Immature natural killer cell (primary cell): ENCODE measurements at regions not wholly inside any gene's neighbourhood (a gene's known extent, or its start where the extent isn't known, plus 50 kb on each side); places are given as distances from the start of the nearest gene placed in this dataset.

ENCODE experiments used
- DNase-seq, 3 donors: peaks; one replicate each; pipeline ENCODE4 v3.0.0; 2022; ENCODE audit warnings: mixed read lengths in 1 of 3
- H3K27ac Mint-ChIP-seq, 6 donors: one replicate each; pipeline ENCODE4 v1.8.0; 2020; ENCODE audit warnings: mixed read lengths in 6 of 6, mild to moderate bottlenecking in 5 of 6, inconsistent platforms in 4 of 6, moderate library complexity in 3 of 6
- H3K27me3 Mint-ChIP-seq, 3 donors: one replicate each; pipeline ENCODE4 v1.8.0; 2020 to 2021; ENCODE audit warnings: low read depth in 3 of 3, mild to moderate bottlenecking in 3 of 3, mixed read lengths in 3 of 3, moderate library complexity in 3 of 3, inconsistent platforms in 1 of 3
- H3K36me3 Mint-ChIP-seq, 3 donors: one replicate each; pipeline ENCODE4 v1.8.0; 2020; ENCODE audit warnings: mixed read lengths in 3 of 3, inconsistent platforms in 2 of 3, mild to moderate bottlenecking in 2 of 3
- H3K4me1 Mint-ChIP-seq, 2 donors: one replicate each; pipeline ENCODE4 v1.8.0; 2020; ENCODE audit warnings: inconsistent platforms in 2 of 2, mild to moderate bottlenecking in 2 of 2, mixed read lengths in 2 of 2, moderate library complexity in 1 of 2
- H3K4me3 Mint-ChIP-seq, 5 donors: one replicate each; pipeline ENCODE4 v1.8.0; 2020; ENCODE audit warnings: mild to moderate bottlenecking in 5 of 5, mixed read lengths in 5 of 5, inconsistent platforms in 3 of 5, moderate library complexity in 3 of 5
- H3K9me3 Mint-ChIP-seq, 6 donors: one replicate each; pipeline ENCODE4 v1.8.0; 2020; ENCODE audit warnings: mild to moderate bottlenecking in 6 of 6, mixed read lengths in 6 of 6, inconsistent platforms in 4 of 6, moderate library complexity in 3 of 6

DNA sequence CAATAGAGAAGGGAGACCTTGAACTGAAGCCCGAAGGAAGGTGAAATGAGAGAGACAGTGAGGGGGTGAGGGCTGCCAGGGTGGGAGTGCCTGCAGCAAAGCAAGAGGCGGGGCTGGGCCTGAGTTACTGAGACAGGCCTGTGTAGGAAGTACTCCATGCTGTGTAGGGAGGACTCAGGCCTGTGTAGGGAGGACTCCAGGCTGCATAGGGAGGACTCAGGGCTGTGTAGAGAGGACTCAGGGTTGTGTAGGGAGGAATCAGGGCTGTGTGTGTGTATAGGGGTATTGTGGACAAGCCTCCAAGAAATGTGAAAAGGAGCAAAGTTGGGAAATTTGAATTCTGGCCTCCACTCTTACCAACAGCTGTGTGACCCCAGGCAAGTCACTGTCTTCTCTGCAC is 133.8 kb upstream of the CACNA1E start:
- Mint-ChIP-seq H3K27me3 (peaks cover 0 to 15% (median 1%) of the 10 kb centered on the region in 3 donors), H3K4me3 (no peak overlapping the region), H3K36me3 (no peaks in the 10 kb centered on the region), H3K27ac (no peak overlapping the region), H3K9me3 (no peaks in the 10 kb centered on the region), H3K4me1 (no peaks in the 10 kb centered on the region)
- DNase-seq = no peak

DNA sequence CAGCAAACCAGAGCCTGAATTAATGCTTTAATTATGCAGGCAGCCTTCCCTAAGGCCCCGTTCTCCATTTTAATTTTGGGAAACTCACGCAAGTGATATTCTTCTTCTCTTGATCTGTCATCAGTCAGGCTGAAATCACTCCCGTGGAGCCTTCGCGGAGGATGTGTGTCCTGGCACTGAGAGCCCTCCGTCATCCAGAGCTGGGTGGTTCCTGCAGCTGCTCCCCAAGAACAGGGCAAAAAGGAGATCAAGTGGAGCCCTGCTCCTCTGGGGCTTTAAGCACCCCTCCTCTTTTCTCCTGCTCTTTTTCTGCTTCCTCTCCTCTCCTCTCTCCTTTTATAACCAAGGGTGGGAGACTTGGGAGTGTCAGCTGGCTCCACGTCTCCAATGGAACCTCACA is 133.2 kb upstream of the CACNA1E start:
- H3K27ac Mint-ChIP-seq = no peak overlapping the region
- H3K4me1 Mint-ChIP-seq = no peaks in the 10 kb centered on the region
- H3K27me3 Mint-ChIP-seq = peaks cover 0 to 15% (median 1%) of the 10 kb centered on the region in 3 donors
- no peaks in the 10 kb centered on the region for H3K36me3 Mint-ChIP-seq
- H3K4me3 Mint-ChIP-seq = no peak overlapping the region
- DNase-seq = no peak
- no peaks in the 10 kb centered on the region for H3K9me3 Mint-ChIP-seq

DNA sequence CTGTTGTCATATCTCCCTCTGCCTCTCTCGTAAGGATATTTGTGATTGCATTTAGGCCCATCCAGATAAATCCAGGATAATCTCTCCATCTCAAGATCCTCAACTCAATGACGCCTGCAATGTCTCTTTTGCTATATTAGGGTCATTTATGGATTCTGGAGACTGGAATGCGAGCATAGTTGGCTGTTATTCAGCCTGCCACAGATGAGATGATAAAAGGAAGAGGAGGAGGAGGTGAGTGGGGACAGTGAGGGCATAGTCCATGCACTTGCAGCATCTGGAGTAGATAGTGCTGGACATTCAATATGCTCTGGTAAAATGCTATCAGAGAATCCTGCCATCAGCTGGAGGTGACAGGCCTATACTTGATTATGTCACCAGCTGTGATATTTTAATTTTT is 131.6 kb upstream of the CACNA1E start:
- Mint-ChIP-seq H3K9me3 (no peaks in the 10 kb centered on the region), H3K36me3 (no peaks in the 10 kb centered on the region), H3K4me3 (no peak overlapping the region), H3K27ac (no peak overlapping the region), H3K4me1 (no peaks in the 10 kb centered on the region), H3K27me3 (peaks cover 1 to 15% (median 2%) of the 10 kb centered on the region in 3 donors)
- DNase-seq = no peak

DNA sequence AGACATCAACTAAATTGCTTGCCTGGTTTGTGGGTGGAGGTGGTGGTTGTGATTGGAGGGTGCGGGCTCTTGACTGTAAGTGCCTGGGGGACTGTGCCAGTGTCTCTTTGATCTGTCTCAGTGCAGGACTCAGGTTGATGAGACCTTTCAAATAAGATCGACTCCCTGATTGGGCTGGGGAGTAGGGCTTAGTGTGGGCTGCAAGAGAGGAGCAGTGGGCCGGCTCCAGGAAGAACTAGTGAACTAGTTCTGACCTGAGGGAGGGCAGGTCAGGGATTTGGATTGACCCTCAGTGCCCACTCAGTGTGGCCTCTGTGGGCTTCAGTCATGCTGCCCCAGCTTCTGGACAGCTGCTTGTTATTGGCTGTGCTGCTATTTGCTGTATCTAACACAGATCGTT is 130.6 kb upstream of the CACNA1E start:
- Mint-ChIP-seq H3K27ac (no peak overlapping the region), H3K4me1 (no peaks in the 10 kb centered on the region), H3K36me3 (no peaks in the 10 kb centered on the region), H3K27me3 (peaks cover 1 to 15% (median 2%) of the 10 kb centered on the region in 3 donors), H3K9me3 (no peaks in the 10 kb centered on the region), H3K4me3 (no peak overlapping the region)
- no peak for DNase-seq

DNA sequence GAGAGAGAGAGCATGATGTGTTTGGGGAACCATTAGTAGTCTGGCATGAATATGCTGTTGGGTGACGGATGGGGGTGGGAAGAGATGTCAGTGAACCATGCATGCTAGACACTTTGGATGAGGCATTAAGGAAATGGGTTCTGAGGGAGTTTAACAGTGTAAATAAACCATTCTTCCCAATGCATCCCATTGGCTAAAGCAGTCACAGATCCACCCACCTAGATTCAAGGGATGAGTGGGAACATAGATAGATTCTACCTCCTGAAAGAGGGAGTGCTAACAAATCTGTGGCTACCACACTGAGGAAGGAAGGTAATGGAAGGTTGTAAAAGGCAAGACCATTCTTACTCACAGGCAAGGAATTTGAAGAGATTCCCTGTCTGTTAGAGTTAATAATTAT is 129.8 kb upstream of the CACNA1E start:
- Mint-ChIP-seq H3K9me3 (no peaks in the 10 kb centered on the region), H3K27me3 (peaks cover 1 to 11% (median 2%) of the 10 kb centered on the region in 3 donors), H3K4me3 (no peak overlapping the region), H3K36me3 (no peaks in the 10 kb centered on the region), H3K4me1 (no peaks in the 10 kb centered on the region), H3K27ac (no peak overlapping the region)
- DNase-seq = no peak

DNA sequence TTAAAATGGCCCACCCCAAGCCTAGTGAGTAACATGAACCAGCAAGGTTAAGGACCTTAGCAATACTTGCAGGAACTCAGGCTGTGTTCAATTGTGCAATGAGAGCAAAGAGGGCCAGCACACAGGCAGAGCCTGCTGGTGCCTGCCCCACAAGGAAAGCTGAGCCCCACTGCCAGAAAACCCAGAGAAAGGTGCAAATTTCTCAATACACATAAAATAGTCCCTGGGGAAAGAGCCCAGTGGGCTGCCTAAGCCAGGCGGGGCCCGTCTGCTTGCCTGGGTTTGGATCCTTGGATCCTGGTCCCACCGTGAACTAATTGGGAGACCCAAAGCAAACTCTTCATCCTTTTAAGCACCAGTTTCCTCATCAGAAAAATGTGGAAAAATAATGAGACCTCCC is 128.5 kb upstream of the CACNA1E start:
- H3K4me3 Mint-ChIP-seq = no peak overlapping the region
- no peak for DNase-seq
- no peaks in the 10 kb centered on the region for H3K9me3 Mint-ChIP-seq
- no peaks in the 10 kb centered on the region for H3K36me3 Mint-ChIP-seq
- H3K4me1 Mint-ChIP-seq = no peaks in the 10 kb centered on the region
- peaks cover 4 to 11% (median 4%) of the 10 kb centered on the region in 3 donors for H3K27me3 Mint-ChIP-seq
- no peak overlapping the region for H3K27ac Mint-ChIP-seq

DNA sequence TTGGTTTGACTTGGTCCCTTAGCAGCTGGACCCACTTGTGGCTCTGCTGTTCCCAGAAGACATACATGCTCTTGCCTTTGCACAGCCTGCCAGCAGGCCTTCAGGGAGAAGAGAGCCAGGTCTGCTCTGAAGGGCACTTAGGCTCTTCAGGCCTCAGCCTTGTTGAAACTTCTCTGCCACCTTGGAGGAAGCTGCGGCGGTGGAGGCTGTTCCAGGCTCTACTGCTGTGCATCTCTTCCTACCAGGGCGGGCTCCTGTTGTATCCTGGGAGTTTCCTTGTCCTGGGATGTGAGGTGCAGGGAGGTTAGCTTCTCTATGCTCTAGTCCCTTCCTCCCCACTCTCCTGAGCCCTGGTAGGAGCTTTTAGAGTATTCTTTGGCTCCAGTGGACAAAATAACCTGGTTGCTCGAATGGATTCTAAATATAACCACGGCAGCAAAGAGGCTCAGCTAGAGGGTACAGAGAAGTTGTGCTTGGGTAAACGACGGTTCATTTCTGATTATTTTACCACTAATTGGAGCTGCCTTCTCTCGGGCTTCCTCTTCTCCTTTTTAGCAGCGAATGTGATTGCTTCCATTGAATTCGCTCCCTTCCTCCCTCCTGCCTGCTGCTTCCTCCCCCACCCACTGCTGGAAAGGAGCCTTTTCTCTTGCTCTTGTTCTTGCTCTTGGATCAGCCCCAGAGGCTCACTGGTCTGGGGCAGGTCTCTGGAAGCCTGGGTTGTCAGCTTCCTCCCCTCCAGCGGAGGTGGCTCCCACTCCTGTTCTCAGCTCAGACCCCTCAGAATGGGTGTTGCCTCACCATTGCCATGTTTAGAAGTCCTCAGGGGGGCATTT is 126.6 kb upstream of the CACNA1E start:
- Mint-ChIP-seq H3K27me3 (peaks cover 6 to 12% (median 6%) of the 10 kb centered on the region in 3 donors), H3K27ac (no peak overlapping the region), H3K4me3 (no peak overlapping the region), H3K4me1 (no peaks in the 10 kb centered on the region), H3K9me3 (no peaks in the 10 kb centered on the region), H3K36me3 (no peaks in the 10 kb centered on the region)
- DNase-seq = no peak

DNA sequence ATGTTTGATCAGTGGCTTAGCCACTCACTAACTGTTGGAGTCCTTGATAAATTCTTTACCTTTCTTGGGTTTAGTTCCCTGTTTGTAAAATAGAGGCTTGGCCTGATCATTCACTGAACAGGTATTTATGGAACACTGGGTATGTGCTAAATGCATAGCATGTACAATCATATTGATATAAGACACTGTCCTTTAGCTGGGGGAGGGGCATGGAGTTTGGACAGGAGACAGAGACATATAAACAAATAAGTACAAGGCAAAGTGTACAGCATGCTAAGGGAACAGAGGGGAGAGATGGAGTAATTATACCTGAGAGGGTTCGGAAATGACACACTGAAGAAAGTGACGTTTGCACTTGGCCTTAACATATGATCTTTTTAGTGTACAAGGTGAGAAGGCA is 124.3 kb upstream of the CACNA1E start:
- no peaks in the 10 kb centered on the region for H3K4me1 Mint-ChIP-seq
- H3K27ac Mint-ChIP-seq = no peak overlapping the region
- no peak overlapping the region for H3K4me3 Mint-ChIP-seq
- no peaks in the 10 kb centered on the region for H3K9me3 Mint-ChIP-seq
- H3K36me3 Mint-ChIP-seq = no peaks in the 10 kb centered on the region
- no peak for DNase-seq
- peaks cover 6 to 9% (median 8%) of the 10 kb centered on the region in 3 donors for H3K27me3 Mint-ChIP-seq

DNA sequence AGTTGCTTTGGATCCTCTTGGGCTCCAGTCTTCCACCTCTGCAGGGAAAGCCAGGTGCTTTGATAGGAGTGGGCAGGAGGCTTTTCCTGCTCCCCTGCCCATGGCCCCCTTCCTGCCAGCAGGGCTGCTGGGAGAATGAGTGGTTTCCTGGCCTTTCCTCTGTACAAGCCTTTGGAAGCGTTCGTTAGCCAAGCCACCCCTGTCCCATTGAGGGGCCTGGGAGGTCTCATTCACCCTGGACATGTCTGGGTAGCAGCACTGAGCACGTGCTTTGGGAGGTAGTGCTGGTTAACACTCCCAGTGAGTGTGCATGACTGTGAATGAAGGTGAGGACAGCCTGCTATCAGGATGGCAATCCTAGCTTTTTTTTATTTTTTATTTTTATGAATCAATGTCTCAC is 118.5 kb upstream of the CACNA1E start:
- no peak for DNase-seq
- Mint-ChIP-seq H3K4me1 (no peaks in the 10 kb centered on the region), H3K27me3 (peaks cover 6 to 7% (median 7%) of the 10 kb centered on the region in 3 donors), H3K4me3 (no peak overlapping the region), H3K9me3 (peaks cover 0 to 2% (median 0%) of the 10 kb centered on the region in 6 donors), H3K27ac (no peak overlapping the region), H3K36me3 (no peaks in the 10 kb centered on the region)

DNA sequence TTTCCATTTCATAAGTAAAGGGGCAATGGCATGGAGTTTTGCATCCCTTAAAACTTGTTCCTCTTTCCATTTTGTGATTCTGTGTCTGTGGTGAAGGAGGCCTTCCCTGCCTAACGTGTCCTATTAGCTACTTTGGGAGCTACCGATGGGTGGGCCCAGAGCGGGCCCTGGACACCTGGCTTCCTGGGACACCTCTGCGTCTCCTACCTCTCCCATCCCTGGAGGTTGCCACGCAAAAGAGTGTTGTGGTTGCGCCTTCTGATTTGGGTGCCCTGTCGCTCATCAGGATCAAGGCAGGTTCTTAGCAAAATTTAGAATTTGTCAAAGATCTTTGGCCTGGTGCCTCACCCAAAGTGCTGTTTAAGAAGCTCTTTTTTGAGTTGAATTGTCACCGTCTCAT is 116.4 kb upstream of the CACNA1E start:
- Mint-ChIP-seq H3K36me3 (no peaks in the 10 kb centered on the region), H3K27me3 (peaks cover 3 to 5% (median 3%) of the 10 kb centered on the region in 3 donors), H3K27ac (no peak overlapping the region), H3K4me3 (no peak overlapping the region), H3K4me1 (no peaks in the 10 kb centered on the region), H3K9me3 (peaks cover 0 to 2% (median 0%) of the 10 kb centered on the region in 6 donors)
- no peak for DNase-seq

DNA sequence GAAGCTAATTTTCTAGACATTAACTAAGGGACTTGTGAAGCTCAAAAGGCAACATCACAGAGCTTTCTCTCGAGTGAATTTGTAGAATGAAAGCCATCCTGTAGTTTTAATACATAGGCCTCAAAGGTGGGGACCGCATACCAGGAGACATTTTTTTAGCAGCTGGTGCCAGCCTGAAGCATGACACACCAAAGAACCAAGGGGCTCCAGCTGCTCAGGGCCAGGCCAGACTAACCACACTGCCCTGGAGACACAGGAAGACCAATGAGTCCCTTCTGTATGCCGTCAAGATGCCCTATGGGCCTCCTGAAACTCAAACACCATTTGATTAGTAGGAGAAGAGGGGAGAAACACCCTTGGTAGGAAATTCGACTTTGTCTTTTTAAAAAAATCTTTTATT is 113.9 kb upstream of the CACNA1E start:
- Mint-ChIP-seq H3K36me3 (no peaks in the 10 kb centered on the region), H3K4me1 (no peaks in the 10 kb centered on the region), H3K27me3 (peaks cover 2 to 7% (median 3%) of the 10 kb centered on the region in 3 donors), H3K27ac (no peak overlapping the region), H3K4me3 (no peak overlapping the region), H3K9me3 (peaks cover 0 to 7% (median 2%) of the 10 kb centered on the region in 6 donors)
- no peak for DNase-seq

DNA sequence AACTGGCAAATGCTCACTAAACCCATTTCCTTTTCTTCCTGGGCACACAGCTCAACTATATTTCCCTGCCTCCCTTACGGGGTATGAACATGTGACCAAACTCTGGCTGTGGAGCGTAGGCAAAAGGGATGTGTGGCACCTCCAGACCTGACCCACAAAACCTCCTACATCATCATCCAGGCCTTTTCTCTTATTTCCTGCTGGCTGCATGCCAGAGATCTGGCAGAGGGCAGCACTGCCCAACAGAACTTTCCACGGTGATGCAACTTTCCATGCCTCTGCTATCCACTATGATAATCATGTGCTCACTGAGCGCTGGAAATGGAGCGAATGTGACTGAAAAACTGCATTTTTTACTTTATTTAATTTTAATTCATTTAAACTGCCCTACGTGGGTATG is 99.6 kb upstream of the CACNA1E start:
- Mint-ChIP-seq H3K4me3 (no peak overlapping the region), H3K4me1 (no peaks in the 10 kb centered on the region), H3K9me3 (peaks cover 0 to 4% (median 0%) of the 10 kb centered on the region in 6 donors), H3K27ac (no peak overlapping the region), H3K27me3 (peaks cover 0 to 3% (median 2%) of the 10 kb centered on the region in 3 donors), H3K36me3 (no peaks in the 10 kb centered on the region)
- no peak for DNase-seq

DNA sequence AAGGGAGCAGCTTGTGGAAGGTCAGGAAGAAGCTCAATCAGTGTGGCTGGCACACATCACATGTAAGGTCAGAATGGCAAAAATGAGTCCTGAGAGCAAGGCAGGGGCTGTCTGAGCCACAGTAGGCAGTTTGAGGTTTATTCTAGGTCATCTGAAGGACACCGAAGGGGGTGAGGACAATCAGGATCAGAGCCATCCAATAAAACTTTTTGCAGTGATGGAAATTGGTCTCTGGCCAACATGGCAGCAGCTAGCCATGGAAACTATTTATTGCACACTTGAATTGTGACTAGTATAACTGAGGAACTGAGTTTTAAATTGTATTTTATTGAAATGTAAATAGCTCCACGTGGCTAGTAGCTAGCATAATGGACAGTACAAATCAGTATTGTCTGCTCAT is 97.0 kb upstream of the CACNA1E start:
- no peaks in the 10 kb centered on the region for H3K36me3 Mint-ChIP-seq
- no peak overlapping the region for H3K4me3 Mint-ChIP-seq
- peaks cover 0 to 2% (median 0%) of the 10 kb centered on the region in 6 donors for H3K9me3 Mint-ChIP-seq
- no peak for DNase-seq
- no peaks in the 10 kb centered on the region for H3K4me1 Mint-ChIP-seq
- no peak overlapping the region for H3K27ac Mint-ChIP-seq
- H3K27me3 Mint-ChIP-seq = peaks cover 0 to 3% (median 2%) of the 10 kb centered on the region in 3 donors

DNA sequence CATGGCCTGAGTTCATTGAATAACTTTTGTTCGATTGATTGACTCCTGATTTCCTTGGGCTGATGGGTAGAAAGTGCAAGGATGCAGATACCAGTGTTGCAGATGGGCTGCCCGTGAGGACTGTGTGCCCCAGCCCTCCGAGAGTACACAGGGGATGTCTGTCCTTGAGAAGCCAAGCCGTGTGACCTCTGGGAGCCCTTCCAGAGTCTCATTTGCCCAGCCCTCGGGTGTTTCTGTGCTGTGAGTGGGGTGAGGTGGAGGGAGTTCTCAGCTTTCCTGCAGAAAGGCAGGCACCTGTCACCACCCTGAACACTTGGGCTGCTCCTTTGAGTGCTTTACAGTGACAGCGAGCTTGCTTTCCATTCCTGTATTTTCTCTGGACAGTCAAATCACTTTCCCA is 96.4 kb upstream of the CACNA1E start:
- H3K4me1 Mint-ChIP-seq = no peaks in the 10 kb centered on the region
- H3K27ac Mint-ChIP-seq = no peak overlapping the region
- peaks cover 0 to 3% (median 2%) of the 10 kb centered on the region in 3 donors for H3K27me3 Mint-ChIP-seq
- no peak overlapping the region for H3K4me3 Mint-ChIP-seq
- peaks cover 0 to 2% (median 0%) of the 10 kb centered on the region in 6 donors for H3K9me3 Mint-ChIP-seq
- H3K36me3 Mint-ChIP-seq = no peaks in the 10 kb centered on the region
- DNase-seq = no peak

DNA sequence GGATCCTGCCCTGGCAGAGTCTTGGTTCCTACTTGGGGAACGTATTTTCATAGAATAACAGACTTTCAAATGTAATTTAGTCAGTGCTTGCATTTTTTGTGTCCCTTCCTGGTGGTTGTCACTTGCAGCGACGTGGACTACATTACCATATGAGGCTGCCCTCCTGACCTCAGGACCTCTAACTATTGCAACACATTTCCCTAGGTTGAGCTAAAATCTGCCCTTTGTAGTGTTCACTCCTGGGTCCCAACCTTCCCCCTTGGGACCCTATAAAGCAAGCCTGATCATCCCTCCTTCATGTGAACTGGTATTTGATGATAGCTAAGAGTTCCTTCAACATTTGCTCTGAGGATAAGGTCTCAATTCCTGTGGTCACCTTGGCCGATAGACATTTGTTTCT is 95.6 kb upstream of the CACNA1E start:
- no peaks in the 10 kb centered on the region for H3K36me3 Mint-ChIP-seq
- no peaks in the 10 kb centered on the region for H3K4me1 Mint-ChIP-seq
- H3K4me3 Mint-ChIP-seq = no peak overlapping the region
- DNase-seq = no peak
- peaks cover 0 to 2% (median 0%) of the 10 kb centered on the region in 6 donors for H3K9me3 Mint-ChIP-seq
- H3K27ac Mint-ChIP-seq = no peak overlapping the region
- peaks cover 2 to 5% (median 3%) of the 10 kb centered on the region in 3 donors for H3K27me3 Mint-ChIP-seq
